ENCODE measurements at regions not wholly inside any gene's neighbourhood (a gene's known extent, or its start where the extent isn't known, plus 50 kb on each side); places are given as distances from the start of the nearest gene placed in this dataset.

DNA sequence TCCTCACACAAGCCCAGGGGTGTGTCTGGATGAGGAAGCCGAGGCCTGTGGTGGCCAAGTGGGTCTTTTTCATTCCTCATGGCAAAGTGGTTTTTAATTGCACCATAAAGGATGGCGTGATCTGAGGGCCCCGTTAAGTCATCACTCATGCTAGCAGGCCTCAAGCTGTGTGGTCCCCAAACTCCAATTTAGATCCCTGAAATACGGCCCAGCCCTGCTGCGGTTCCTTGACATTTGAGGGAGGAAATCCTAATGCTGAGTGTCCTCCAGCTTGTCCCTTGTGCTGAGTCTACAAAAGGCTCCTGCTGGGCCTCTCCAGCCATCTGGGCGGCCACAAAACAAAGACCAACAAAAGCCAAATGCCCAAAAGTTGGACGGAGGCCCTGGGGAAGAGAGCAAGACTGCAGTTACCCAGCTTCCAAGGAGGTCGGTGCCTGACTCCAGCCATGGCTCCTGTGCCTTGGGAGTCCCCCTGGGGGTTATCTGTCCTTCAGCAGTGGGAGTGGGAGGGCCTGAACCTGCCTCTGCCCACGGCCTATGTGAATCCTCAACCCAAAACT lies 162.3 kb upstream of the PDE10A start:
- DNase-seq (ENCODE audit: low read depth, low spot score): no peak

DNA sequence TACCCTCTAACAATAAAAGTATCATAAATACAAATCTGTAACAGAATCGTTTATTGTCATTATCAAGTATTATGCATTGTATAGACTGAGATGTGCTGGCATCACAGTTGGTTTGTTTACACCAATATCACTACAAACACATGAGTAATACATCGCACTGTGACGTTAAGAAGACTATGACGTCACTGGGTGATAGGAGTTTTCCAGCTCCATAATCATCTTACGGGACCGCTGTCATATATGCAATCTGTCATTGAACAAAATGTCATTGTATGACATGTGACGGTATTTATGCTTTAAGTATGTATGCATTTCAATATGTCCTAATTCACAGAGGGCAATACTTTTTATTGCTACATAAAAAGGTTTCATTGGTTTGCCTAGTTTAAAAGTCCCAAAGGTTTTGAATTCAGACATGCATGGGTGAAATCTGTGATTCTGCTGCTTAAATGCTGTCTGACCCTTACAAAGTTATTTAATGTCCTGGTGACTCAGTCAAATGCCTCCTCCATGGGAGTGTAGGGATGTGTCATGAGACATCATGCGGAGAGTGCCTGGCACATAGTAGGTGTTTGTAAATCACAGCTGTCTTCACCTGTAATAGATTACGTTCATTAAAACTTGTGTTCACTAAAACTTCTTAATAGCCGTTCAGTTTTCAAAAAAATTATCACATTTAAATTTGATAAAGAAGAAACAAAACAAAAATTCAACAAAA lies 160.7 kb upstream of the PDE10A start:
- no peak for DNase-seq (ENCODE audit: low read depth, low spot score)

DNA sequence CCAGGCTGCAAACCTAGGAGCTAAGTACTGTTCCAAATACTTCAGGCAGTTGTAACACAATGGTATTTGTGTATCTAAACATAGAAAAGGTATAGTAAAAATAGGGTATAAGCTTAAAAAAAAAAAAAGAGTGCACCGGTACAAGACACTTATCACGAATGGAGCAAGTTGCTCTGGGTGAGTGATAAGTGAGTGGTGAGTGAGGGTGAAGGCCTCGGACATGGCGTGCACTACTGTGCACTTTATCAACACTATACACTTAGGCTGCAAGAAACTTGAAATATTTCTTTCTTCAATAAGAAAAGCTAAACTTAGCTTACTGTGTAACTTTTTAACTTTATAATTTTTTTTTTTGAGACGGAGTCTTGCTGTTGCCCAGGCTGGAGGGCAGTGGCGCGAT lies 159.5 kb upstream of the PDE10A start:
- DNase-seq (ENCODE audit: low read depth, low spot score): no peak

DNA sequence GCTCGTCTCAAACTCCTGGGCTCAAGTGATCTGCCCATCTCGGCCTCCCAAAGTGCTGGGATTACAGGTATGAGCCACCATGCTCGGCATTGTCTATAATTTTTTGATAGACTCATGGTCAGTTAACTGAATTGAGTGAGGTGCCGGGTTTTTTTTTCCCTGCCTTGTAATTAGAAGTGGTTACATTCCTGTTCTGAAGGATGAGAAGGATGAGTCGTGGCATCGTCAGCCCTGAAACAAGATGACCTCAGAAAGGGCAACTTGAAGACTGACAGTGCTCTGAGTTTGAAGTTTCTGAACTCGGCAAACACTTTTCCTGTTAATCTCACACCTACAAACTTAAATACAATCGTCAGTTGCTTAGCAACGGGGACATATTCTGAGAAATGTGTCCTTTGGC lies 158.7 kb upstream of the PDE10A start:
- DNase-seq (ENCODE audit: low read depth, low spot score): no peak

DNA sequence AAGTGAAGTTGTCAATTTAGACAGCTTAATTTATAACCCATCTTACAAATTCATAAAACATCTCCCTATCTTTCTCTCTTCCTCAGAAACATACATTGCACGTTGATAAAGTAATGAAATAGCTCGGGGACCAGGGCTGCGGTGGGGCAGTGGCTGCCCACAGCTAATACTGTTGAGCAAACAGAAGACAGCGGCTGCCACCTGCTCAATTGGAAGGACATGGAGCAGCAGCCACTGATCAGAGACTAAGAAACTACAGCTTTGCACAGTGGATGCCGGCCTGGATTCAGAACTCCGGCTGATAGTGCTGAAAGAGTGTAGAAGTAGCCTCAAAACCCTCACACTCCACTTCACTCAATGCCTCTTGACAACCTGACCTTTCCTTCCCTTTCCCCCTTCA lies 157.9 kb upstream of the PDE10A start:
- DNase-seq (ENCODE audit: low read depth, low spot score): no peak

DNA sequence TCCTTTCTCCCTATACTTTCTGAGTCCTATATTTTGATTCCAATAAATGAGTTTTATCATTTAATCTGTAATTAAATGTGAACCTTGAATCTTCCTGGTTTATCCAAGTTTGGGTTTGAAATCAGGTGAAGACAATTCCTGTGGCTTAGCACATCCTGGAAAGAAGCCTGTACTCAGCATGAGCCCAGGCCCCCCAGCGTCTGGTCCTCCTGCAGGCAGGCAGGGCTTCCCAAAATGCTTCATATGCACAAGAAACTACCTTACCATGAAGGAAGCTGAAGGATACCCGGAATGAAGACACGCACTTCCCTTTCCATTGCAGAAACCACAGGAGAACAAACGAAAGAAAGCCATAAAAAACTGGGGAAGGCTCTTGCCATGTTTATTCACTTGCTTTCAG lies 157.4 kb upstream of the PDE10A start:
- no peak for DNase-seq (ENCODE audit: low read depth, low spot score)

DNA sequence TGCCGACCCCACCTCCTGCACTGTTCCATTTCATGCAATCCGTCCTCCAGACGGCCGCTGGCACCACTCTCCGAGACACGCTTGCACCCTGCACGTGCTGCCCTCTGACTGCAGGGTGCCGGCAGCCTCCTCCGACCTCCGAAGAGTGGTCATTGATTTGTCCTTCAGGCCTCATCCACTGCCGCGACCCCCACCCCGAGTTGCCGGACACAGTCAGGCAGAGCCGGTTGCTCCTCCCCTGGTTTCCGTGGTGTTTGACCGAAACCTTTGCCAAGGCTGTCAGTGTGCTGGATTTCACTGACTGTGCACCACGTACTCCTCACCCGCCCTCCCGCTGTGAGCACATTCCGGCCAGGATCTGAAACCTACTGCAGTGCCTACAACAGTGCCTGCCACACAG lies 156.4 kb upstream of the PDE10A start:
- no peak for DNase-seq (ENCODE audit: low read depth, low spot score)

DNA sequence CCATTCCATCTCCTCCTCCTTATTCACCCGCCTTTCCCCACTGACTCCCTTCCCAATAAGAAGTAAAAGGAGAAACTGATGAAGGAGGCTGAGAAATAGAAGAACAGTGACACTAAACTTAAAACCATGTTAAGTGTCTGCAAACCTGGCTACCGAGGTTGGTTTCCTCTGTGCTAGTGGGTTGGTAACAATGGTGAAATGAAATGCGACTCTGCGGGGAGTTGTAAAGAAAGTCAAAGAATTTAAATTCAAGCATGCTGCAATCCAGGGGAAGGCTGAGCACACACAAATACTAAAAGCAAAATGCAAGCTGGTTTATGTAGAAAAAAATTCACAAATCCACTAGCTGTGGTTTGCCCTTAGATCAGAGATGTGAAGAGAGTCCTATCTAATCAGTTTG lies 155.2 kb upstream of the PDE10A start:
- DNase-seq (ENCODE audit: low read depth, low spot score): no peak

DNA sequence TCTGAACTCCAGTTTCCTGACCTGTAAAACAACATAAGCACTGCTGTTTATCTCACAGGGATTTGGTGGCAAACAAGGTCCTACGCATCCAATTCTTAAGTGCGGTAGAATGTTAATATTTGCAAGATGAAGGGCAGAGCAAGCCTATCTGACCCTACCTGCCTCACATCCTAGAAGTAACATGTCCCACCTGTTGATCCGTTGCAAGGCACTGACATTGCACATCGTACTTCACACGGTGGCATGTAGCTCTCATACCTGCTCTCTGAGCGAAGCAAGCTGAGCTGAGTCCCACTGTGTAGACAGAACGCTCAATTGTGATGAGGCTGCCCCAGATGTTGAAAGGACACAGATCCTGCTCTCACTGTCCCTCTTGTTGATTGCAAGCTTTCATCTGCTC lies 154.7 kb upstream of the PDE10A start:
- DNase-seq (ENCODE audit: low read depth, low spot score): no peak

DNA sequence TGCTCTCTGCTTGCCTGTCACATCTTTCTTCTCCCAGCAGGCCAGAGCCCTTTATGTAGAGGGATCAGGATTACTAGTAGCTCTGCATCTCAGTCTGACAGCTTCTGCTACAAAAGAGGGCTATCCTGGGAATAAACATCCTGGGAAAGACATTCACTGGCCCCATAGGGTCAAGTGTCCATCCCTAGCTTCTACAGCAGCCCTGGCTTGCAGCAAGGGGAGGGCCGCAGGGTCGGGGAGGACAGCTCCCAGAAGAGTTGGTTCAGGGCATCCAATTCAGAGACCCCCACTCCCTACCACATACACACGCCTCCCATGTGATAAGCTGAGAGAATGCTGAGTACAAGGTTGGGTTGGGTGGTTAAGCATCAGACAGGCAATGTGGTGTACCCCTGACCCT lies 154.1 kb upstream of the PDE10A start:
- DNase-seq (ENCODE audit: low read depth, low spot score): no peak

DNA sequence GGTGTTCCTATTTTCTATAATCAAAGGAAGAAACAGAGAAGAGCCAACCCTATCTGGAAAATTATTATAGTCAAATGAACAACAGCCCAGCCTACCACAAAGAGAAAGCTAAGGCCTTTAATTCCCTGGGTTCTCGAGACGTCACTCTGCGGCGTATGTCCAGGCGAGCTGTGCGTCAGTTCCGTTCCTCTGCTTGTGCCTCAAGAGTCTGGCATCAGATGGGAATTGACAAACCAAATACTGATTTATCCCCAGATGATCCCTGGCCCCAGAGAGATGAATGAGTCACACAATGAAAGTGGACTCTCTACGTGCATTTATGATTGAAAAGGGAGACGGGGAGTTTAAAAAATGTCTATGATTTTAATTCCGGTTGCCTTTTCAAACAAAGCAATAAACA lies 151.6 kb upstream of the PDE10A start:
- no peak for DNase-seq (ENCODE audit: low read depth, low spot score)

DNA sequence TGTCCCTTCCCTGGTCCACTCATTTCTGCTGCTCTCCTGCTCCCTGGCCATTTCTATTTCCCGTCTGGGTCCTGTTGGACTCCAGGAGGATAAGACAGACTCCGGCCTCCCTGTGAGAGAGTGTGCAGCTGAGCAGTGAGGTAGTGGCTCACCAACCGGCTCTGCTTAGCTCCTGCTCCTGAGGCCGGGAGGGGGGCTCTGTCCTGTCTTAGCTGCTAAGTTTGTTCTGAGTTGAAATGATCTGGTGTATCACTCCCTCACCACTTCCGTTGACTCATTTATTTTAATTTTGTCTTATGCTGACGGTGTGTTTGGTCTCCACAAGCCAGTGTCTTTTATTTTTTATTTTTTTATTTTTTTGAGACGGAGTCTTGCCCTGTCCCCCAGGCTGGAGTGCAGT lies 148.5 kb upstream of the PDE10A start:
- no peak for DNase-seq (ENCODE audit: low read depth, low spot score)

DNA sequence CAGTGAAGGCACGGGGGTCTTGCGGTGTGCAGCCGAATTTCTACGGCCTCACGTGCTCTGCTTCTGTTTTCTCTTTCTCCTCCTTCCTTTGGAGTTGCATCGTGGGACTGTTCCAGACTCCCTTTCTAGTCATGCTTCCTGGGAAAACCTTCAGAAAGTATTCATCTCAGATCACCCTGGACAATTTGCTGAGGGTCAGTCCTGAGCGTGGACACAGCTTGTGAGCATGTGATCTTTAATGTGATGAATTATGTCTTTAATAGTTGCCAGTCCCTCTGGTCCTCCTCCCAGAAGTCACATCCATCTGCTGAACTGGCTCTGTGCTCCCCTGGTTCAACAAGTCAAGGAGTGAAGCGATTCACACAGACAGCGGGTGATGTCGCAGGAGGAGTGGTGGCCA lies 145.0 kb upstream of the PDE10A start:
- no peak for DNase-seq (ENCODE audit: low read depth, low spot score)

DNA sequence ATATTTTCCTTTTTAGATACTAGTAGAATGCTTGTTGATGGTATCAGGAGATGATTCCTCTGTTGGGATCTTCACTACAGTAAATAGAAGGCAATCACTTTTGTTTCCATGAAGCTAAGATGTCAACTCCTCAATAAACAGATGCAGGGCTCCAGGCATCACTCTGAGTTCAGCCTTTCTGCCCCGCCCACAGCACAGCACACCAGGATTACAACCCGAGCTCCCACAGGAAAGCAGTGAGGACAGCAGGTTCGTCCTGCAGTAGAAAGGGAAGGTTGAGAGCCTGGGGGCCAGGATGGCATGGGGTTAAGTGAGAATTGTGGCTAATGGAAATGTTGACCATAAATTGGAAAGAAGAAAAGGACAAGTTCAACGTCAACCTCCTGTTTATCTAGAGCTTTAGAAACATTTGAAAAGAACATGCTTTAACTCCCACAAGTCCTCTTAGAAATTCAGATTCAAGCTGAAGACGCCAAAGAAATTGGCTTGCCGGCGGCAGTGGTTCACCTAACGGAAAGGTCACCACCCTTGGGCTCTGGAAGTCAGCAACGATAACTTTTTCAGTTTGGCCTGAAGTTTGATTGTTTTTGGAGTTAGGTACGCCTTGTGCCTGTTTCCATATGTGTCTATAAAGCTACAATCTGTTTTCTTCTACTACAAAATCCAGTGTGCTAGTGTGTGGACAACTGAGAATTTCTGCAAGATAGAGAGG lies 144.4 kb upstream of the PDE10A start:
- DNase-seq (ENCODE audit: low read depth, low spot score): no peak

DNA sequence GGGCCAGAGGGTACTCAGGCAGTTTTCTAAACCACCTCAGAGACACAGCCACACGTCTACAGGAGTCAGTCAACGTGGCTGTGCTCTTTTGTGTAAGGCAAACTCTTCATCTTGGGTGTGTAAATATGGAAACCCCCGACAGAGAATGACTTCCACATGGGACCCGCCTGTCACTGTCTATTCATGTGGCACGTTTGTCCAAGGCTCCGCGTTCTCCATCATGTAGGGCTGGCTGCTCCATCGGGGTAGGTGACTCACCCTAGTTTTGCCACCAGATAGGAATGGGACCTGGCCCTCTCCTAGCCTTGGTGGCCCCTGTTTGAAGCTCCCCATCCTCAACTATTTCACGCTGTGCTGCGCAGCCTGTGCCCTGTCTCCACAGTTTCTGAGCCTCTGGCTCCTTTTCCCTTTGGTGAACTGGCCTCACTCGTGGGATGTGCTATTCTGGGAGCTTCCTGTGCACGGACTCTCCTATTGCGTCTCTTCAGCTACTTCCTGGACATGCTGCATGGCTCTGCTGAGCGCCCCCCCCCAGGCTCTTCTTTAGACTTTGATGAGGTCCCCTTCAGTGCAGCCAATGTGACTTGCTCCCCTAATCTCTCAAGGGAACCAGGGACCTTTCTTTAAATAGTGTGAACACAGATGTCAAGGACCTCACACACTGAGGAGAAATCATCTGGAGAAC lies 143.2 kb upstream of the PDE10A start:
- DNase-seq (ENCODE audit: low read depth, low spot score): no peak

DNA sequence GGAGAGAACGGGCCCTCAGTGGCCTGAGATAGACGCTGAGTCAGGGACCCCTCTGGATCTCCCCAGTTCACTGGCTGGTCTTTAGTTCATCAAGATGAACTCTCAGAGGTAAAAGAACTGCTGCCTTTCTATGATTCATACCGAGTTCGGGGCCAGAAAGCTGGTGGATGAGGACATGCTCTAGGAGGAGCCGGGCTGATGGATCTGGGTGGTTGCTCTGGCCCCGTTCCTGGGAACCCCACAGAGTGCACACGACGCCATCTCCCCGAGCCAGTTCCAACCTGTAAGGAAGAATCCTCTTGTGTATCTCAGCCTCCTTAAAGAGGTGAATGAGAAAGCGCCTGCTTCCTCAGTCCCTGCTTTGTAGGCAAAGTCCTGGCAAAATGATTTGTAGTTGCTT lies 142.6 kb upstream of the PDE10A start:
- no peak for DNase-seq (ENCODE audit: low read depth, low spot score)

DNA sequence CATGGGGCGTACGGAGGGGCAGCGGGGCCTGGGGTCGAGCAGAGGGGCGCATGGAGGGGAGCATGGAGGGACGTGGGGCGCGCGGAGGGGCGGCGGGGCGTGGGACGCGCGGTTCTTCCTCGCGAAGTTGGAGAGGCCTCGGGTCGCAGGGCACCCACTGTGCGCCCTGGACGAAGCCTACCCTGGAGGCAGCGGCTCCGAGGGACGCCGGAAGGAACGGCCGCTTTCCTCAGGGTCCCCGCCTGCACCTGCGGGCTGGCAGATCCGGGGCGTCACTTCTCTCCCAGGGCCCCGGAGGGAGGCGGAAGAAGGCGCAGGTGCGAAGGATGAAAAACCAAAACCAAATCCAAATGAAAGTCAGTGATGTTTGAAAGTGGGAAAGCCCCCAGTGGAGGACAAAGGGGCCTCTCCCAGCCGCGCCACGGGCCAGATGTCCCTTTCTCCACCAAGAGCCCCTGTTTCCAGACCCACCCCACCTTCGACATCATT lies 142.1 kb upstream of the PDE10A start:
- DNase-seq (ENCODE audit: low read depth, low spot score): no peak

DNA sequence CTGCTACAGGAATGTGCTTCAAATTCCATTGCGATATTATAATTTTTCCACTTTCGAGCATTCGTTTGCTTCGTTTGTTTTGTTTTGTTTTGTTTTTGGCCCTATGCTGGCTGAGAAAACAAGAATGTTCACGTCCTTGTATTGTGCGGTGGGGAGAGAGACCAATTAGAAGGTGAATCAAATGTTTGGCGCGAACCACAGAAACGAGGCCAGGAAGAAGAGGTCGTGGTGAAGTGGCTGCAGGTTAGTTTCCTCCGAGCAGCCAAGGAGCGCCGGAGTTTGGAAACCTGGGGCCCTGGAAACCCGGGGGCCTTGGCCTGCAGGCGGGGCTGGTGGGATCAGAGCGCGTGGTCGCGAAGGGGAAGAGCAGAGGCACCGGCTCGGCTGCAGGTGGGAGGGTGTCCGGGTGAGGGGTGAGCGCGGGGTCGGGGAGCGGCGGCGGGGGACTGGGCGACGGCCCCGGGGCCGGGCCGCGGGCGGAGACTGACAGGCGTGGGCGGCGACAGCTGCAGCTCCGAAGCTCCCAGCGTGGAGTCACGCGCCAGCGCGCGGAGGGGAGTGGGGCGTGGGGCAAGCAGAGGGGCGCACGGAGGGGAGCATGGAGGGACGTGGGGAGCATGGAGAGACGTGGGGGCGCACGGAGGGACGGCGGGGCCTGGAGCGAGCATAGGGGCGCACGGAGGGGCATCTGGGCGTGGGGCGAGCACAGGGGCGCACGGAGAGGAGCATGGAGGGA lies 141.5 kb upstream of the PDE10A start:
- no peak for DNase-seq (ENCODE audit: low read depth, low spot score)

DNA sequence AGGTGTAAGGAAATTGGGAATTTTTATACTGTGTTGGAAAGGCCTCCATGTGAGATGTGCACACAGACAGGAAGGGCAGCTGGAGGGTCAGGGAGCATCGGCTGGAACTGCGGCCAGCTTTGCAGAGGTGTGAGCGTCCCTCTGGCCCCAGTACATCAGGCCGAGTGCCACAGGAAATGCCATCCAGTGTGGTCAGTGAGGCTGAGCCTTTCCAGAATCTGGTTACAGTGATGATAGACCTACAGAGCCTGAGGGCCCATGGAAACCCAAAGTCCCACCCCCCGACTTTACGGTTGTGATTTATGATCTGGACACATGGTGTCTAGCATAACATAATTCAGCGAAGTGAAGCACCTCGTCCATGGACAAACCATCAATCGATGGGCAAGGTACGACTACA lies 137.3 kb upstream of the PDE10A start:
- no peak for DNase-seq (ENCODE audit: low read depth, low spot score)

DNA sequence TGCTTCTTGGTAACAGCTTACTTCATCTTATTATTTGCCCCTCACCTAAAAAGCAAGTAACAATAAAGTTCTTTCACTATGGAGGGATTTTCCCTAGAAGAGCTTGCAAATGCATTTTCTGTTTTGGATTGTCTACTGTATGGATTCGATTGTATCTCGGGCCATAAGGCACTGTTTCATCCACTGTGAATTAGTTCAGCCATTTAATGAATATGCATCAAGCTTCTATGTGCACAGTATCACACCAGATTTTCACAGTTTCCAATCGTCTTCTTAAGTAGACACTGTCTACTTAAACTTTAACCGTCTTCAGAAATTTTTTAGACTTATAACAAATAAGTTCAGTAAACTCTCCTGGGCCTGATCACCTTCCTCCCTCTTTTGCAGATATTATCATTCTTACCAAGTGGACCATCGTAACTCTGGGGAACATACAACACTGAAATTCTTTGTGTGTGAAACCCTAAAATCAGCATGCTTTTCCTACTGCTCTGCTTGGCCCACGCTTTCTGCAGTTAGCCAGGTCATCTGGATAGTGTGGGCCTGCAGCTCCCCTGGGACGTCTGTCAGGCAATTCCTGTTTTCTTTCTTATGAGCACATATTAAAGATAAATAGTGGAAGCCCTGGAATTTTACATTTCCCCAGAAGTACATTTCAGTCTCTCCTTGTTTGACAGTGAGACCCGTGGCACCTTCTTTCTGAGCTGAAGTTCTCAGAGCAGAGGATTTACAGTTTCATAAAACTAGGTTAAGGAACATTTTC lies 136.5 kb upstream of the PDE10A start:
- no peak for DNase-seq (ENCODE audit: low read depth, low spot score)

DNA sequence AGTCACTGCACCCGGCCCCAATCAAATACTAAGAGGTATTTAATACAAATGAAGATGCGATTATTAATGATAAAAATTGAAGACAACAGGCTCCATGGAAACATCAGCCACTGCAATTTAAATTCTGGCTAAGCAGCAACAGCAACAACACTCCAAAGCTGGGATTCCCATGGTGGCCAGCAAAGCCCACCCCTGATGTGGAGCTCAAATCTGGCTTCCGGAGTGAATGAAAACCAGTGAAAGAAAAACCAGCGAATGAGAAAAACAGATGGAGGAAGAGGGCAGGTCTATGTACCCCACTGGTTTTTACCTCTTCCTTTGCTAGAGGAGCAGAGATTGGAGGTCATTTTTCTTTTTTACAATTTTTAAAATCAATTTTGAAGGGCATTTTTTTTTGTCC lies 135.9 kb upstream of the PDE10A start:
- no peak for DNase-seq (ENCODE audit: low read depth, low spot score)
